Heart left ventricle (tissue), 16 donors: ENCODE measurements at regions not wholly inside any gene's neighbourhood (a gene's known extent, or its start where the extent isn't known, plus 50 kb on each side); places are given as distances from the start of the nearest gene placed in this dataset.
"Not testable (repeated sequence)": the region's sequence is repeated elsewhere in the genome, so short reads cannot be mapped to it uniquely, and the experiment has no call there.

Source experiments
- ATAC-seq, 4 donors: fragments of 200-7000 bp; cut with Tn5 transposase; one replicate each; pipeline ENCODE4 v1.9.1; 2020 to 2022; ENCODE audit warnings: moderate library complexity in 4 of 4, mild to moderate bottlenecking in 3 of 4, moderate number of reproducible peaks in 1 of 4
- DNase-seq, 5 donors: peaks; one replicate each; pipeline ENCODE4 v3.0.0-alpha.2; 2020
- H3K27ac ChIP-seq, 12 donors: fragments of 200-600 bp; sonication (generic) in 4 of 12; one replicate each; pipeline versions ENCODE4 v1.5.0 to v1.8.0; 2016 to 2022; ENCODE audit warnings: mild to moderate bottlenecking in 2 of 12
- H3K27me3 ChIP-seq, 9 donors: fragments of 200-600 bp; sonication (generic) in 2 of 9; one replicate each; pipeline versions ENCODE4 v1.5.1 to v1.8.0; 2016 to 2022; ENCODE audit warnings: mild to moderate bottlenecking in 3 of 9
- H3K36me3 ChIP-seq, 9 donors: fragments of 200-600 bp; sonication (generic) in 2 of 9; one replicate each; pipeline versions ENCODE4 v1.5.0 to v1.8.0; 2018 to 2022; ENCODE audit warnings: mild to moderate bottlenecking in 2 of 9
- H3K4me1 ChIP-seq, 12 donors: fragments of 200-600 bp; sonication (generic) in 4 of 12; one replicate each; pipeline versions ENCODE4 v1.5.0 to v1.8.0; 2016 to 2022; ENCODE audit warnings: mild to moderate bottlenecking in 3 of 12
- H3K4me3 ChIP-seq, 12 donors: fragments of 200-600 bp; sonication (generic) in 4 of 12; one replicate each; pipeline versions ENCODE4 v1.5.0 to v1.8.0; 2017 to 2022; ENCODE audit warnings: mild to moderate bottlenecking in 9 of 12, moderate library complexity in 4 of 12
- H3K9me3 ChIP-seq, 12 donors: fragments of 200-600 bp; sonication (generic) in 4 of 12; one replicate each; pipeline versions ENCODE4 v1.5.0 to v1.8.0; 2016 to 2022; ENCODE audit warnings: mild to moderate bottlenecking in 1 of 12
- CTCF ChIP-seq, 12 donors: fragments of 200-600 bp; sonication (generic) in 4 of 12; IDR thresholded peaks; one replicate each; pipeline versions ENCODE4 v1.5.0 to v1.8.0; 2018 to 2022; ENCODE audit warnings: antibody characterized with exemption in 12 of 12, mild to moderate bottlenecking in 5 of 12
- POLR2A ChIP-seq, 2 donors: fragments of 450-650 bp; IDR thresholded peaks; one replicate each; pipeline ENCODE4 v1.6.1; 2017; ENCODE audit warnings: antibody characterized with exemption in 2 of 2, mild to moderate bottlenecking in 2 of 2, moderate library complexity in 2 of 2
- WGBS, 4 donors: extraction: QIAGEN DNeasy Blood & Tissue Kit in 2 of 4; methylation state at CpG; one replicate each; pipeline versions ENCODE4 v1.1.5 to v1.1.7; 2013 to 2018; 5-methylcytosine and 5-hydroxymethylcytosine counted together
- intact Hi-C, 10 donors: fragments of 100-400 bp; cut with DNase I; formaldehyde crosslinking; loops; one replicate each; pipeline versions ENCODE4 v1.11.1 to v1.14.2; 2022
- donor health status: ischemic (EF 13 %, LVEDD 7.1; RV severe dilation, severe dysfunction).
- donor health status: healthy with polysubstance abuse.
- donor health status: DM: no; HTN: yes; CAD: no.
- donor health status: DM: no; HTN: no; CAD: no.
- donor health status: ischemic (EF 25% LVEDD 6.9; RV normal size, moderate dysfunction).
- donor health status: ischemic (EF 25% LVEDD 5.7; RV mildly dilated, moderate dysfunction).
- donor health status: healthy.
- donor health status: DM: yes; HTN: yes; CAD: no.
- donor health status: ischemic (EF 35%, LVEDD 5.7; RV mildly dilated, moderate dysfunction).
- donor health status: nonischemic (EF 11% LVEDD 7.7; RV severe dilation, severe dysfunction).
- donor health status: DM: yes; HTN: yes; CAD: no.
- donor health status: PGD.
- donor health status: ischemic (EF 29% LVEDD 5.4; RV normal size, mild dysfunction).
- donor health status: nonischemic (EF 23%, LVEDD 6.1; RV moderate dilation, normal function).

DNA sequence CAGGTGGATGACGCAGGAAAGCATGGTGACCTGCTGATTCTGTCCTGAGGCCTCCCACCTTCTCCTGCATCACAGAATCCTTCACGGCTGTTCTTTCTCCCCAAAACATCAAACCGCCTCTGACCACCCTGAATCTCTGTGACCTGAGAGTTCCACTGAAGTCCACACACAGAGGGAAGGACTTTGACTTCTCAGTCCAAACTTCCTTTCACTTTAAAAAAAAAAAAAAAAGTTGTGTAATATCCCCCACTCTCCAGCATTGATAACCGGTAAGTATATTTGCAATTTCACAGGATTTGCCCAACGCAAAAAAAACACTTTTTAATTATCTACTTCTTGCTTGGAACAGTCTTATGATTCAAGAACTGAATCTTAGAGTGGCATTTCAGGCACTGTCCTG is 259.5 kb upstream of the IRS2 start:
- Histone ChIP-seq H3K4me3 (no peak overlapping the region), H3K27me3 (peaks cover 0 to 3% (median 0%) of the 10 kb centered on the region in 9 donors), H3K27ac (no peak overlapping the region), H3K4me1 (peaks cover 0 to 15% (median 2%) of the 10 kb centered on the region in 12 donors), H3K9me3 (no peaks in the 10 kb centered on the region), H3K36me3 (no peaks in the 10 kb centered on the region)
- intact Hi-C loops, result no loop called here
- no peak for ATAC-seq
- no peak for DNase-seq
- no peak for TF ChIP-seq POLR2A (IDR thresholded peaks at IDR 0.05)
- TF ChIP-seq CTCF (IDR thresholded peaks at IDR 0.05), result no peak
- WGBS, 4 donors, result 86 to 96% (median 94%) methylated on average over 5 of the region's 5 CpGs

GRCh38 chr13:110045202-110045601 is 258.8 kb upstream of the IRS2 start:
- no peak for ATAC-seq

GRCh38 chr13:110044551-110045111 is 258.2 kb upstream of the IRS2 start:
- no peaks in the 10 kb centered on the region for H3K9me3 ChIP-seq
- H3K27ac ChIP-seq, result no peak overlapping the region
- TF ChIP-seq POLR2A (IDR thresholded peaks at IDR 0.05) (no peak), CTCF (IDR thresholded peaks at IDR 0.05) (no peak)
- H3K4me3 ChIP-seq, result no peak overlapping the region
- H3K27me3 ChIP-seq, result peaks cover 0 to 3% (median 0%) of the 10 kb centered on the region in 9 donors
- intact Hi-C loops, result no loop called here
- DNase-seq (no peak), ATAC-seq (peak in 1 of 4 donors; percentile 24)
- 48 to 56% (median 53%) methylated on average over 15 of the region's 15 CpGs for WGBS, 4 donors
- H3K36me3 ChIP-seq, result no peaks in the 10 kb centered on the region
- peaks cover 0 to 15% (median 2%) of the 10 kb centered on the region in 12 donors for H3K4me1 ChIP-seq

More at GRCh38 chr13:110045202-110045601, 258.8 kb upstream of the IRS2 start:
- peaks cover 0 to 3% (median 0%) of the 10 kb centered on the region in 9 donors for H3K27me3 ChIP-seq
- intact Hi-C loops, result no loop called here
- H3K36me3 ChIP-seq, result no peaks in the 10 kb centered on the region
- no peaks in the 10 kb centered on the region for H3K9me3 ChIP-seq
- H3K4me1 ChIP-seq, result peaks cover 0 to 15% (median 2%) of the 10 kb centered on the region in 12 donors
- 92 to 97% (median 95%) methylated on average over 10 of the region's 10 CpGs for WGBS, 4 donors
- TF ChIP-seq POLR2A (IDR thresholded peaks at IDR 0.05) (no peak), CTCF (IDR thresholded peaks at IDR 0.05) (no peak)
- H3K27ac ChIP-seq, result no peak overlapping the region
- H3K4me3 ChIP-seq, result no peak overlapping the region
- no peak for DNase-seq

GRCh38 chr13:110042253-110042950 is 256.0 kb upstream of the IRS2 start:
- Histone ChIP-seq H3K4me1 (peaks cover 0 to 10% (median 0%) of the 10 kb centered on the region in 12 donors), H3K36me3 (no peaks in the 10 kb centered on the region), H3K27ac (no peak overlapping the region), H3K27me3 (peaks cover 0 to 3% (median 0%) of the 10 kb centered on the region in 9 donors), H3K9me3 (peaks cover 0 to 6% (median 0%) of the 10 kb centered on the region in 12 donors), H3K4me3 (no peak overlapping the region)
- DNase-seq (no peak), ATAC-seq (no peak)
- WGBS, 4 donors, result 76 to 82% (median 78%) methylated on average over 14 of the region's 14 CpGs
- intact Hi-C loops, result no loop called here
- no peak for TF ChIP-seq CTCF (IDR thresholded peaks at IDR 0.05)
- no peak for TF ChIP-seq POLR2A (IDR thresholded peaks at IDR 0.05)

DNA sequence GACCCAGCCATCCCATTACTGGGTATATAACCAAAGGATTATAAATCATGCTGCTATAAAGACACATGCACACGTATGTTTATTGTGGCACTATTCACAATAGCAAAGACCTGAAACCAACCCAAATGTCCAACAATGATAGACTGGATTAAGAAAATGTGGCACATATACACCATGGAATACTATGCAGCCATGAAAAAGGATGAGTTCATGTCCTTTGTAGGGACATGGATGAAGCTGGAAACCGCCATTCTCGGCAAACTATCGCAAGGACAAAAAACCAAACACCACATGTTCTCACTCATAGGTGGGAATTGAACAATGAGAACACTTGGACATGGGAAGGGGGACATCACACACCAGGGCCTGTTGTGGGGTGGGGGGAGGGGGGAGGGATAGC is 255.3 kb upstream of the IRS2 start:
- intact Hi-C loops, ATAC-seq, H3K27ac ChIP-seq: not testable (repeated sequence)

More for the DNA sequence above, 255.3 kb upstream of the IRS2 start:
- H3K9me3 ChIP-seq, H3K4me3 ChIP-seq, H3K4me1 ChIP-seq, H3K36me3 ChIP-seq, DNase-seq, H3K27me3 ChIP-seq: not testable (repeated sequence)
- 90 to 97% (median 91%) methylated on average over 4 of the region's 4 CpGs for WGBS, 4 donors
